GM12872 (cell line): ENCODE measurements at regions not wholly inside any gene's neighbourhood (a gene's known extent, or its start where the extent isn't known, plus 50 kb on each side); places are given as distances from the start of the nearest gene placed in this dataset.

ENCODE experiments used
- CTCF ChIP-seq: IDR thresholded peaks from 3 replicates; pipeline ENCODE4 v1.5.1; 2011; ENCODE audit warnings: low read depth, mild to moderate bottlenecking, low read length, moderate library complexity; ENCODE audit not compliant: insufficient read depth

- no peak for TF ChIP-seq CTCF
Measured at GRCh38 chr7:25408012-25408687, 179.9 kb upstream of the NPVF start.

- no peak for TF ChIP-seq CTCF
Measured at GRCh38 chr7:25408876-25409275, 180.6 kb upstream of the NPVF start.

- TF ChIP-seq CTCF, result no peak
Measured at GRCh38 chr7:25409897-25410636, 181.8 kb upstream of the NPVF start.

- no peak for TF ChIP-seq CTCF
Measured at GRCh38 chr7:25420771-25421170, 192.5 kb upstream of the NPVF start.

- TF ChIP-seq CTCF, result no peak
Measured at GRCh38 chr7:25424113-25424512, 195.8 kb upstream of the NPVF start.

- TF ChIP-seq CTCF, result no peak
Measured at GRCh38 chr7:25424855-25425254, 196.6 kb upstream of the NPVF start.

- no peak for TF ChIP-seq CTCF
Measured at GRCh38 chr7:25427721-25428120, 199.4 kb upstream of the NPVF start.
